GM21526 (cell line): ENCODE measurements at regions not wholly inside any gene's neighbourhood (a gene's known extent, or its start where the extent isn't known, plus 50 kb on each side); places are given as distances from the start of the nearest gene placed in this dataset.

ENCODE experiments used
- ATAC-seq: cut with Tn5 transposase; IDR thresholded peaks from one replicate; pipeline ENCODE4 v1.9.1; 2021; ENCODE audit warnings: moderate library complexity; ENCODE audit not compliant: unreplicated experiment, low FRiP score

DNA sequence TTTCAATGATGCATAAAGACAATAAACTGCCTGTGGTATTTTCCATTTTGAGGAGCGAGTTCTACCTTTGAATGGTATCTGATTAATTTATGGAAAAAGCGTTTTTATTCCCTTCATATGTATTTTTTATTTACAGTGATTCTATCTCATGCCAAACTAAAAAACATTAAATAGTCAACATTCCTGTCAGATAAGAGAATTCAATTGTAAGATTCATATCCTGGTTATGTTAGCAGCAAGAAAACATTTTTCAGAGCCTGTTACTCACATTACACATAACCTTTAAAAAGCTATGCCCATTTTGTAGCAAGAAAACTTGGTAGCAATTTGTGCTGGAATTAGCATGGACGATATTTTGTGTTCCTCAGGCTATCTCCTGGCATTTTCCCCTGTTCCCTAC is 55.1 kb upstream of the PRLR start:
- no peak for ATAC-seq

GRCh38 chr5:35285011-35285410 is 54.7 kb upstream of the PRLR start:
- ATAC-seq, result no peak

GRCh38 chr5:35284364-35284763 is 54.1 kb upstream of the PRLR start:
- no peak for ATAC-seq

DNA sequence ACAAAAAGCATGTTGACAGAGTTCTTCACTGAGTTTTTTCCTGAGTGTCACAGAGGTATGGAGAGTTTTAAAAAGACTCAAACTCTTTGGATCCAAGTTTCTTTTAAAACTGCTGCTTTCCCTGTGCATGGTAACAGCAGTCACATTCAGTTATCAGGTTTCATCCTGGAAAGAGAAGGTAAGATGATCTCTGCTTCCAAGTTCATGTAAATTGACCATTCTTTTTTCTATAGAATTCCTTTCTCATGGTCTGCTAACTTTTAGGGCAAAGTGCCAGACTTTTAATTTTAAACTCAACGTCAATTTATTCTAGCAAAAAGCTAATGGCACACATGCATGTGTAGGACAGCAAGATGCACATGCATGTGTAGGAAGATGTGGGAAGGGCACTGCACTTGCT is 52.5 kb upstream of the PRLR start:
- ATAC-seq, result no peak

DNA sequence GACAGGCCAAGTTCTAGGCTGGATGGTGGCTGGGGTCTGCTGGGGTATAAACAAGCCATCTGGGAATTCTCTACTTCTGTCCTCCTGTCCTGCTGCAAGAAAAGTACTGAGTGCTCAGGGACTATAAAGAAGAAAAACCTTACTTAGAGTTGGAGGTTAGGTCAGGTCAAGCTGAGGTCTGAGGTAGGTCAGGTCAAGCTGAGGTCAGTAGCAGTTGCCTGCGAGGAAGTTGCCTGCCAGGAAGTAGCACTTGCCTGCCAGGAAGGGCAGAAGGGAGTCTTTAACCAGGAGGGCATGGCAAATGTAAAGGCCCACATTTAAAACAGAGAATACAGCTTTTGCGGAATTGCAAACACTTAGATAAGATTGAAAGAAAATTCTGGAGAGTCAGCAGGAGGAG is 51.3 kb upstream of the PRLR start:
- no peak for ATAC-seq
